H9 (cell line): ENCODE measurements at regions not wholly inside any gene's neighbourhood (a gene's known extent, or its start where the extent isn't known, plus 50 kb on each side); places are given as distances from the start of the nearest gene placed in this dataset.

ENCODE experiments used
- DNase-seq: peaks from one replicate; pipeline ENCODE4 v3.0.0-alpha.2; 2017
- H2AFZ ChIP-seq: one replicate; pipeline ENCODE4 v1.6.1; 2013; ENCODE audit warnings: mild to moderate bottlenecking, low read length, control low read depth, moderate library complexity
- H2AK5ac ChIP-seq: 2 replicates; pipeline ENCODE4 v1.6.1; 2013; ENCODE audit warnings: low read length, control low read depth, mixed read lengths; ENCODE audit not compliant: insufficient read length
- H2BK120ac ChIP-seq: one replicate; pipeline ENCODE4 v1.6.1; 2013; ENCODE audit warnings: low read depth, mild to moderate bottlenecking, low read length, control low read depth, inconsistent platforms; ENCODE audit not compliant: poor library complexity, severe bottlenecking
- H2BK12ac ChIP-seq: 2 replicates; pipeline ENCODE4 v1.6.1; 2013; ENCODE audit warnings: low read length, control low read depth, mixed read lengths, low read depth; ENCODE audit not compliant: insufficient read length
- H2BK15ac ChIP-seq: 2 replicates; pipeline ENCODE4 v1.6.1; 2013; ENCODE audit warnings: low read depth, low read length, control low read depth
- H2BK20ac ChIP-seq: one replicate; pipeline ENCODE4 v1.6.1; 2013; ENCODE audit warnings: low read depth, mild to moderate bottlenecking, low read length, control low read depth, inconsistent platforms; ENCODE audit not compliant: poor library complexity, severe bottlenecking
- H2BK5ac ChIP-seq: 2 replicates; pipeline ENCODE4 v1.6.1; 2013; ENCODE audit warnings: low read length, control low read depth, mixed read lengths; ENCODE audit not compliant: insufficient read length
- H3K14ac ChIP-seq: 2 replicates; pipeline ENCODE4 v1.6.1; 2013; ENCODE audit warnings: low read length, control low read depth; ENCODE audit not compliant: insufficient read depth
- H3K18ac ChIP-seq: 2 replicates; pipeline ENCODE4 v1.6.1; 2013; ENCODE audit warnings: low read depth, mild to moderate bottlenecking, mixed read lengths, low read length, control low read depth; ENCODE audit not compliant: insufficient read length
- H3K23ac ChIP-seq: 2 replicates; pipeline ENCODE4 v1.6.1; 2013; ENCODE audit warnings: low read length, control low read depth, mixed read lengths, low read depth; ENCODE audit not compliant: insufficient read length
- H3K23me2 ChIP-seq: 2 replicates; pipeline ENCODE4 v1.6.1; 2013; ENCODE audit warnings: low read depth, mild to moderate bottlenecking, mixed read lengths, low read length, control low read depth; ENCODE audit not compliant: insufficient read length, poor library complexity, severe bottlenecking
- H3K27ac ChIP-seq: 2 replicates; pipeline ENCODE4 v1.5.1; 2013; ENCODE audit warnings: low read length, control low read depth, mixed read lengths, low read depth; ENCODE audit not compliant: insufficient read length
- H3K27me3 ChIP-seq: 2 replicates; pipeline ENCODE4 v1.6.1; 2013; ENCODE audit warnings: low read length, control low read depth, inconsistent platforms; ENCODE audit not compliant: insufficient read depth
- H3K4ac ChIP-seq: 2 replicates; pipeline ENCODE4 v1.6.1; 2013; ENCODE audit warnings: low read depth, mild to moderate bottlenecking, control low read depth, inconsistent platforms, low read length, moderate library complexity
- H3K4me1 ChIP-seq: 2 replicates; pipeline ENCODE4 v1.6.1; 2013; ENCODE audit warnings: low read length, control low read depth, inconsistent platforms; ENCODE audit not compliant: insufficient read depth
- H3K4me2 ChIP-seq: 2 replicates; pipeline ENCODE4 v1.6.1; 2013; ENCODE audit warnings: low read length, control low read depth, mixed read lengths; ENCODE audit not compliant: insufficient read length, insufficient read depth
- H3K56ac ChIP-seq: 2 replicates; pipeline ENCODE4 v1.6.1; 2013; ENCODE audit warnings: low read depth, mild to moderate bottlenecking, mixed read lengths, low read length, control low read depth; ENCODE audit not compliant: insufficient read length
- H3K79me1 ChIP-seq: 2 replicates; pipeline ENCODE4 v1.6.1; 2013; ENCODE audit warnings: low read depth, mild to moderate bottlenecking, moderate library complexity, low read length, control low read depth, inconsistent platforms; ENCODE audit not compliant: insufficient read depth, poor library complexity, severe bottlenecking
- H3K79me2 ChIP-seq: 2 replicates; pipeline ENCODE4 v1.6.1; 2013; ENCODE audit warnings: low read length, control low read depth, inconsistent platforms; ENCODE audit not compliant: insufficient read depth
- H3K9ac ChIP-seq: 2 replicates; pipeline ENCODE4 v1.6.1; 2013; ENCODE audit warnings: low read length, control low read depth, mixed read lengths; ENCODE audit not compliant: insufficient read length; ENCODE audit errors: extremely low read depth
- H3K9me3 ChIP-seq: one replicate; pipeline ENCODE4 v1.6.1; 2013; ENCODE audit warnings: low read depth, low read length, inconsistent platforms; ENCODE audit not compliant: control insufficient read depth
- H3T11ph ChIP-seq: one replicate; pipeline ENCODE4 v1.6.1; 2013; ENCODE audit warnings: mild to moderate bottlenecking, low read length, control low read depth, inconsistent platforms
- H4K20me1 ChIP-seq: one replicate; pipeline ENCODE4 v1.6.1; 2013; ENCODE audit not compliant: control insufficient read depth, insufficient read length, insufficient read depth
- H4K5ac ChIP-seq: 2 replicates; pipeline ENCODE4 v1.6.1; 2013; ENCODE audit warnings: low read depth, mild to moderate bottlenecking, mixed read lengths, low read length, control low read depth; ENCODE audit not compliant: insufficient read length
- H4K8ac ChIP-seq: replicated peaks from 2 replicates; pipeline ENCODE4 v1.6.1; 2013; ENCODE audit warnings: low read length, control low read depth, mixed read lengths, low read depth; ENCODE audit not compliant: insufficient read length
- H4K91ac ChIP-seq: 2 replicates; pipeline ENCODE4 v1.6.1; 2013; ENCODE audit warnings: low read depth, mild to moderate bottlenecking, moderate library complexity, mixed read lengths, low read length, control low read depth; ENCODE audit not compliant: insufficient read length
- H3K27ac Mint-ChIP-seq, 3 experiments: 2 replicates in 2 of 3; 3 replicates in 1 of 3; pipeline ENCODE4 v1.8.0; 2020 to 2021; ENCODE audit warnings: mixed read lengths in 3 of 3, mild to moderate bottlenecking in 1 of 3, moderate library complexity in 1 of 3
- H3K27me3 Mint-ChIP-seq: 2 replicates; pipeline ENCODE4 v1.8.0; 2021; ENCODE audit warnings: low read depth, mild to moderate bottlenecking, moderate library complexity, mixed read lengths
- H3K36me3 Mint-ChIP-seq, 3 experiments: 2 replicates in 2 of 3; 3 replicates in 1 of 3; pipeline ENCODE4 v1.8.0; 2020 to 2021; ENCODE audit warnings: low read depth in 3 of 3, mixed read lengths in 3 of 3; ENCODE audit not compliant: insufficient read depth in 1 of 3
- H3K4me1 Mint-ChIP-seq, 2 experiments: 2 replicates each; pipeline ENCODE4 v1.8.0; 2020; ENCODE audit warnings: mixed read lengths in 2 of 2
- H3K4me3 Mint-ChIP-seq, 2 experiments: 2 replicates in 1 of 2; 3 replicates in 1 of 2; pipeline ENCODE4 v1.8.0; 2020 to 2021; ENCODE audit warnings: mild to moderate bottlenecking in 2 of 2, mixed read lengths in 2 of 2, moderate library complexity in 1 of 2
- H3K9me3 Mint-ChIP-seq, 2 experiments: 2 replicates in 1 of 2; 3 replicates in 1 of 2; pipeline ENCODE4 v1.8.0; 2020; ENCODE audit warnings: mild to moderate bottlenecking in 2 of 2, mixed read lengths in 2 of 2, moderate library complexity in 1 of 2
- WGBS: extraction: QIAGEN DNeasy Blood & Tissue Kit; methylation state at CpG from one replicate; pipeline ENCODE4 v1.1.7; 2013; ENCODE audit warnings: missing lambda C conversion rate, low lambda C conversion rate, mixed read lengths; ENCODE audit not compliant: insufficient read length; ENCODE audit errors: extremely low coverage; 5-methylcytosine and 5-hydroxymethylcytosine counted together
- TF ChIP-seq, protein P1 (sequence below): fragments of 200-600 bp; sonication (generic); conservative IDR thresholded peaks from 3 replicates; pipeline ENCODE4 v1.8.0; 2021; ENCODE audit warnings: antibody characterized with exemption, mild to moderate bottlenecking

DNA sequence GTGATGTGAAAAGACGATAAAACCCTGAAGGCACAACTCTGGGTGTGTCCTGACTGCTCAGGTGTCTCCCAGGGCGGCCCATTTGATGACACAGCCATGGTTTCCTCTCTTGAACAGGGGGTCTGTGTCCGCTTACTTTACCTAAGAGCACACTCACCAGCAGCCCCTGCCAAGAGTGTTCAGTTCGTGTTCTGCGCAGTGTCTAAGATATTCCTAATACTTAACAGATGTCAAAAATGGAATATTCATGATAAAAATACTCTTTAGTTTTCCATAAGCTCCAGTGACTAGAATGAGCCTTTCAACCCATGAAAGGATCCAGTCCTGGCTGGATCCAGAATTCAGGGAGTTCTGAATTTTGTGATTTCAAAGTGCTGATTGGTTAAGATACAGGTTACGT is 492.4 kb downstream of the TNS3 start:
- Histone ChIP-seq H3K27me3 (no peaks in the 10 kb centered on the region), H3K4me2 (no peak overlapping the region), H2AK5ac (no peak overlapping the region), H3K56ac (no peak overlapping the region), H3K27ac (no peak overlapping the region), H2BK5ac (no peak overlapping the region), H2BK15ac (no peak overlapping the region), H2BK12ac (no peak overlapping the region), H3K23me2 (no peaks in the 10 kb centered on the region), H2AFZ (no peak overlapping the region), H3K14ac (no peak overlapping the region), H4K5ac (no peak overlapping the region), H2BK20ac (no peak overlapping the region), H4K8ac (no peak overlapping the region), H3K79me1 (no peaks in the 10 kb centered on the region), H3K4me1 (no peaks in the 10 kb centered on the region), H4K20me1 (no peaks in the 10 kb centered on the region), H3K18ac (no peak overlapping the region), H3K9ac (no peak overlapping the region), H3K23ac (no peak overlapping the region), H4K91ac (no peak overlapping the region), H3K79me2 (no peaks in the 10 kb centered on the region), H2BK120ac (no peak overlapping the region), H3K4ac (no peak overlapping the region), H3T11ph (no peak overlapping the region), H3K9me3 (no peaks in the 10 kb centered on the region)
- DNase-seq = no peak
- H3K27ac Mint-ChIP-seq = no peak overlapping the region
- H3K4me1 Mint-ChIP-seq = no peaks in the 10 kb centered on the region
- no peaks in the 10 kb centered on the region for H3K36me3 Mint-ChIP-seq
- peaks cover 17% of the 10 kb centered on the region for H3K27me3 Mint-ChIP-seq
- TF ChIP-seq, protein P1, sequence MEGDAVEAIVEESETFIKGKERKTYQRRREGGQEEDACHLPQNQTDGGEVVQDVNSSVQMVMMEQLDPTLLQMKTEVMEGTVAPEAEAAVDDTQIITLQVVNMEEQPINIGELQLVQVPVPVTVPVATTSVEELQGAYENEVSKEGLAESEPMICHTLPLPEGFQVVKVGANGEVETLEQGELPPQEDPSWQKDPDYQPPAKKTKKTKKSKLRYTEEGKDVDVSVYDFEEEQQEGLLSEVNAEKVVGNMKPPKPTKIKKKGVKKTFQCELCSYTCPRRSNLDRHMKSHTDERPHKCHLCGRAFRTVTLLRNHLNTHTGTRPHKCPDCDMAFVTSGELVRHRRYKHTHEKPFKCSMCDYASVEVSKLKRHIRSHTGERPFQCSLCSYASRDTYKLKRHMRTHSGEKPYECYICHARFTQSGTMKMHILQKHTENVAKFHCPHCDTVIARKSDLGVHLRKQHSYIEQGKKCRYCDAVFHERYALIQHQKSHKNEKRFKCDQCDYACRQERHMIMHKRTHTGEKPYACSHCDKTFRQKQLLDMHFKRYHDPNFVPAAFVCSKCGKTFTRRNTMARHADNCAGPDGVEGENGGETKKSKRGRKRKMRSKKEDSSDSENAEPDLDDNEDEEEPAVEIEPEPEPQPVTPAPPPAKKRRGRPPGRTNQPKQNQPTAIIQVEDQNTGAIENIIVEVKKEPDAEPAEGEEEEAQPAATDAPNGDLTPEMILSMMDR = no peak
- WGBS = no CpG with 5 or more reads among the region's 6 CpGs
- H3K9me3 Mint-ChIP-seq = no peaks in the 10 kb centered on the region
- H3K4me3 Mint-ChIP-seq = no peak overlapping the region
